GM13976 (cell line): ENCODE measurements at regions not wholly inside any gene's neighbourhood (a gene's known extent, or its start where the extent isn't known, plus 50 kb on each side); places are given as distances from the start of the nearest gene placed in this dataset.
"Not testable (repeated sequence)": the region's sequence is repeated elsewhere in the genome, so short reads cannot be mapped to it uniquely, and the experiment has no call there.

Experiments
- DNase-seq: peaks from one replicate; pipeline ENCODE4 v3.0.0; 2012; ENCODE audit warnings: low spot score
- CTCF ChIP-seq: IDR thresholded peaks from 2 replicates; pipeline ENCODE4 v1.5.1; 2012; ENCODE audit warnings: borderline replicate concordance, mild to moderate bottlenecking; ENCODE audit not compliant: insufficient read depth; ENCODE audit errors: extremely low read depth, missing control alignments, control extremely low read depth
- in situ Hi-C: fragments of 300-500 bp; cut with MboI; formaldehyde crosslinking; loops from one replicate; pipeline ENCODE4 v1.12.0; 2022; ENCODE audit warnings: low sequenced_read_pairs, mixed read lengths, inconsistent platforms; ENCODE audit not compliant: unreplicated experiment

- no peak for TF ChIP-seq CTCF
- in situ Hi-C loops, result no loop called here
- no peak for DNase-seq
Observed at GRCh38 chr7:149625947-149626392, 128.4 kb upstream of the ZNF746 start.

- DNase-seq, result peak; percentile 74
- in situ Hi-C loops, result no loop called here
Observed at GRCh38 chr7:149625340-149625946, 127.8 kb upstream of the ZNF746 start.

GRCh38 chr7:149624419-149625339 lies 127.1 kb upstream of the ZNF746 start:
- in situ Hi-C loops, result no loop called here
- TF ChIP-seq CTCF, result peak; percentile 97
- DNase-seq, result peak; percentile 92

More at GRCh38 chr7:149625340-149625946, 127.8 kb upstream of the ZNF746 start:
- peak; percentile 82 for TF ChIP-seq CTCF

GRCh38 chr7:149624006-149624405 lies 126.4 kb upstream of the ZNF746 start:
- DNase-seq, result peak; percentile 44
- no peak for TF ChIP-seq CTCF
- in situ Hi-C loops, result no loop called here

- DNase-seq, in situ Hi-C loops: not testable (repeated sequence)
Observed at GRCh38 chr7:149623262-149623997, 125.8 kb upstream of the ZNF746 start.

GRCh38 chr7:149622444-149623210 lies 125.0 kb upstream of the ZNF746 start:
- DNase-seq, result no peak
- in situ Hi-C loops, result no loop called here
- no peak for TF ChIP-seq CTCF
